ENCODE measurements at regions not wholly inside any gene's neighbourhood (a gene's known extent, or its start where the extent isn't known, plus 50 kb on each side); places are given as distances from the start of the nearest gene placed in this dataset.
"Not testable (repeated sequence)": the region's sequence is repeated elsewhere in the genome, so short reads cannot be mapped to it uniquely, and the experiment has no call there.

DNA sequence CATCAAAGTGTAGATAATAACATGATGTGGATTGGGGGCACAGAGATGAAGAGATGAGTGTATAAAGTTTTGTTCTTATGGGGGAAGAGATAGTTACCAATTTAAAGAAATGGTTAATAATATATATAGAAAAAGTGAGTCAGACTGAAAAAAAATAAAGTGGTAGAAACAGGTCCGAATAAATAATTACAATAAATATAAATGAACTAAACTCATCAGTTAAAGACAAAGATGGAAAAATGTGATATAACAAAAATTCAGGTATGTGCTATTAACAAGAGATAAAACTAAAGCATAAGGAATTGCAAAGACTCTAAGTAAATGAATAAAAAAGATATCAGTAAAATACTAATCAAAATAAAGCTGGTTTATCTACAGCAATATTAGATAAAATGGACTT is 61.1 kb upstream of the KPNA3 start:
- no peak overlapping the region for H3K4me3 ChIP-seq (ENCODE audit: low read depth in 2 of 2, low read length in 2 of 2)
- H3K4me1 ChIP-seq (ENCODE audit: control insufficient read depth, insufficient read depth, low read length) = no peaks in the 10 kb centered on the region
- ChIA-PET POLR2A (no interaction called here), CTCF (no interaction called here)
- in situ Hi-C loops (cut with HindIII; ENCODE audit: low pct_unique_long_range_greater_than_20kb, low sequenced_read_pairs) (no loop called here), intact Hi-C loops (cut with micrococcal nuclease; ENCODE audit: unreplicated experiment) (no loop called here)
- ATAC-seq (no peak), DNase-seq (ENCODE audit: low read depth, low spot score) (no peak)
- H3K9me3 ChIP-seq (ENCODE audit: control insufficient read depth, insufficient read depth, low read depth, low read length) = peaks cover 4% of the 10 kb centered on the region; the same call in 1 of the 2 replicates
- H3K27ac ChIP-seq (ENCODE audit: low read length) = no peak overlapping the region
- no peaks in the 10 kb centered on the region for H3K36me3 ChIP-seq (ENCODE audit: control insufficient read depth, insufficient read depth, low read length)
- TF ChIP-seq POLR2AphosphoS5 (IDR thresholded peaks at IDR 0.05; ENCODE audit: low read depth, low read length) (no peak), REST (IDR thresholded peaks at IDR 0.05; ENCODE audit: insufficient read depth in 1 of 2, low read depth in 2 of 2, low read length in 1 of 2) (no peak), SIN3A (IDR thresholded peaks at IDR 0.05; ENCODE audit: borderline replicate concordance, insufficient read depth, low read depth, low read length) (no peak), TCF7L2 (IDR thresholded peaks at IDR 0.05; ENCODE audit: low read depth, low read length) (no peak), CTCF (IDR thresholded peaks at IDR 0.05) (no peak)
- BruUV-seq (replicated peaks) = no TSS peak
- H3K27me3 ChIP-seq (ENCODE audit: control insufficient read depth, insufficient read depth, low read length) = no peaks in the 10 kb centered on the region

DNA sequence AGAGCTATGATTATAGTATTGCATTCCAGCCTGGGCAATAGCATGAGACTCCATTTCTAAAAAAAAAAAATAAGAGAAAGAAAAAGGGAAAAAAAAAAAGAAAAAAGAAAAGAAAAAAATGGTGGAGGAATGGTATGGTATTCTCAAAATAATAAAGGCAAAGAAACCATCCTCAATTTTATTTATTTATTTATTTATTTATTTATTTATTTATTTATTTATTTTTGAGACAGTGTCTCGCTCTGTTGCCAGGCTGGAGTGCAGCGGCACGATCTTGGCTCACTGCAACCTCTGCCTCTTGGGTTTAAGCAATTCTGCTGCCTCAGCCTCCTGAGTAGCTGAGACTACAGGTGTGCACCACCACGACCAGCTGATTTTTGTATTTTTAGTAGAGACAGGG is 60.0 kb upstream of the KPNA3 start:
- H3K27ac ChIP-seq (ENCODE audit: low read length); H3K36me3 ChIP-seq (ENCODE audit: control insufficient read depth, insufficient read depth, low read length); intact Hi-C loops (cut with micrococcal nuclease; ENCODE audit: unreplicated experiment); BruUV-seq (replicated peaks); CTCF ChIA-PET; H3K9me3 ChIP-seq (ENCODE audit: control insufficient read depth, insufficient read depth, low read depth, low read length); H3K4me3 ChIP-seq (ENCODE audit: low read depth in 2 of 2, low read length in 2 of 2); H3K27me3 ChIP-seq (ENCODE audit: control insufficient read depth, insufficient read depth, low read length); ATAC-seq; DNase-seq (ENCODE audit: low read depth, low spot score); H3K4me1 ChIP-seq (ENCODE audit: control insufficient read depth, insufficient read depth, low read length); in situ Hi-C loops (cut with HindIII; ENCODE audit: low pct_unique_long_range_greater_than_20kb, low sequenced_read_pairs): not testable (repeated sequence)
- POLR2A ChIA-PET = interaction anchor here (0.6 kb wide), 1 partner anchor 462 kb away, joined by 4 read pairs; no protein-coding TSS in a partner anchor

- H3K27me3 ChIP-seq (ENCODE audit: control insufficient read depth, insufficient read depth, low read length) = no peaks in the 10 kb centered on the region
- DNase-seq (ENCODE audit: low read depth, low spot score) = no peak
- H3K4me3 ChIP-seq (ENCODE audit: low read depth in 2 of 2, low read length in 2 of 2) = no peak overlapping the region
- no peak overlapping the region for H3K27ac ChIP-seq (ENCODE audit: low read length)
- no peak for ATAC-seq
- TF ChIP-seq TCF7L2 (IDR thresholded peaks at IDR 0.05; ENCODE audit: low read depth, low read length) = no peak
- no peak for TF ChIP-seq CTCF (IDR thresholded peaks at IDR 0.05)
- TF ChIP-seq POLR2AphosphoS5 (IDR thresholded peaks at IDR 0.05; ENCODE audit: low read depth, low read length) = no peak
- no peak for TF ChIP-seq REST (IDR thresholded peaks at IDR 0.05; ENCODE audit: insufficient read depth in 1 of 2, low read depth in 2 of 2, low read length in 1 of 2)
- TF ChIP-seq SIN3A (IDR thresholded peaks at IDR 0.05; ENCODE audit: borderline replicate concordance, insufficient read depth, low read depth, low read length) = no peak
- POLR2A ChIA-PET = interaction anchor here (0.7 kb wide), 1 partner anchor 44 kb away, joined by 5 read pairs; no protein-coding TSS in a partner anchor
- intact Hi-C loops (cut with micrococcal nuclease; ENCODE audit: unreplicated experiment) (no loop called here), in situ Hi-C loops (cut with HindIII; ENCODE audit: low pct_unique_long_range_greater_than_20kb, low sequenced_read_pairs) (no loop called here)
- no peaks in the 10 kb centered on the region for H3K36me3 ChIP-seq (ENCODE audit: control insufficient read depth, insufficient read depth, low read length)
- H3K9me3 ChIP-seq (ENCODE audit: control insufficient read depth, insufficient read depth, low read depth, low read length) = no peaks in the 10 kb centered on the region
- BruUV-seq (replicated peaks) = no TSS peak
- CTCF ChIA-PET = no interaction called here
- H3K4me1 ChIP-seq (ENCODE audit: control insufficient read depth, insufficient read depth, low read length) = no peaks in the 10 kb centered on the region
Measured at GRCh38 chr13:49844181-49844580, 51.7 kb upstream of the KPNA3 start.
